ENCODE measurements at regions not wholly inside any gene's neighbourhood (a gene's known extent, or its start where the extent isn't known, plus 50 kb on each side); places are given as distances from the start of the nearest gene placed in this dataset.

GRCh38 chr13:58051807-58052375 is 420.3 kb downstream of the PCDH17 start:
- Histone ChIP-seq H3K9me2 (replicated peaks; ENCODE audit: control insufficient read depth, low read length) (no peaks in the 10 kb centered on the region), H3K27me3 (ENCODE audit: control insufficient read depth, low read length) (no peaks in the 10 kb centered on the region), H3K79me2 (ENCODE audit: control insufficient read depth, low read length) (no peaks in the 10 kb centered on the region), H3K4me2 (ENCODE audit: low read length) (no peak overlapping the region), H3K9me3 (ENCODE audit: control insufficient read depth, insufficient read depth, low read length) (no peaks in the 10 kb centered on the region), H3K4me1 (ENCODE audit: control insufficient read depth, low read length) (no peaks in the 10 kb centered on the region), H3K27ac (ENCODE audit: low read depth, low read length) (no peak overlapping the region), H3K4me3 (ENCODE audit: low read length) (no peak overlapping the region), H3F3A (ENCODE audit: control insufficient read depth, insufficient read depth) (no peaks in the 10 kb centered on the region), H4K20me1 (ENCODE audit: control insufficient read depth, insufficient read depth, low read depth, low read length) (no peaks in the 10 kb centered on the region), H3K36me3 (ENCODE audit: control insufficient read depth, low read length) (no peaks in the 10 kb centered on the region)
- TF ChIP-seq EZH2phosphoT487 (IDR thresholded peaks at IDR 0.05; ENCODE audit: borderline replicate concordance, low read length) (no peak), CTCF (IDR thresholded peaks at IDR 0.05; ENCODE audit: low read depth, low read length, poor library complexity, severe bottlenecking) (no peak)

- H3K27ac ChIP-seq (ENCODE audit: low read depth, low read length) = no peak overlapping the region
- no peaks in the 10 kb centered on the region for H3K27me3 ChIP-seq (ENCODE audit: control insufficient read depth, low read length)
- H3K4me2 ChIP-seq (ENCODE audit: low read length) = no peak overlapping the region
- no peaks in the 10 kb centered on the region for H3K9me2 ChIP-seq (replicated peaks; ENCODE audit: control insufficient read depth, low read length)
- H3K79me2 ChIP-seq (ENCODE audit: control insufficient read depth, low read length) = no peaks in the 10 kb centered on the region
- no peaks in the 10 kb centered on the region for H4K20me1 ChIP-seq (ENCODE audit: control insufficient read depth, insufficient read depth, low read depth, low read length)
- H3K9me3 ChIP-seq (ENCODE audit: control insufficient read depth, insufficient read depth, low read length) = no peaks in the 10 kb centered on the region
- H3K36me3 ChIP-seq (ENCODE audit: control insufficient read depth, low read length) = no peaks in the 10 kb centered on the region
- H3K4me1 ChIP-seq (ENCODE audit: control insufficient read depth, low read length) = no peaks in the 10 kb centered on the region
- TF ChIP-seq CTCF (IDR thresholded peaks at IDR 0.05; ENCODE audit: low read depth, low read length, poor library complexity, severe bottlenecking) = no peak
- TF ChIP-seq EZH2phosphoT487 (IDR thresholded peaks at IDR 0.05; ENCODE audit: borderline replicate concordance, low read length) = no peak
- no peaks in the 10 kb centered on the region for H3F3A ChIP-seq (ENCODE audit: control insufficient read depth, insufficient read depth)
- H3K4me3 ChIP-seq (ENCODE audit: low read length) = no peak overlapping the region
Measured at GRCh38 chr13:58056426-58056825, 424.9 kb downstream of the PCDH17 start.

- Histone ChIP-seq H3K4me3 (ENCODE audit: low read length) (no peak overlapping the region), H3F3A (ENCODE audit: control insufficient read depth, insufficient read depth) (no peaks in the 10 kb centered on the region), H3K4me2 (ENCODE audit: low read length) (no peak overlapping the region), H3K9me2 (replicated peaks; ENCODE audit: control insufficient read depth, low read length) (no peaks in the 10 kb centered on the region), H3K4me1 (ENCODE audit: control insufficient read depth, low read length) (no peaks in the 10 kb centered on the region), H3K36me3 (ENCODE audit: control insufficient read depth, low read length) (no peaks in the 10 kb centered on the region), H4K20me1 (ENCODE audit: control insufficient read depth, insufficient read depth, low read depth, low read length) (no peaks in the 10 kb centered on the region), H3K9me3 (ENCODE audit: control insufficient read depth, insufficient read depth, low read length) (no peaks in the 10 kb centered on the region), H3K27ac (ENCODE audit: low read depth, low read length) (no peak overlapping the region), H3K79me2 (ENCODE audit: control insufficient read depth, low read length) (no peaks in the 10 kb centered on the region), H3K27me3 (ENCODE audit: control insufficient read depth, low read length) (no peaks in the 10 kb centered on the region)
- TF ChIP-seq EZH2phosphoT487 (IDR thresholded peaks at IDR 0.05; ENCODE audit: borderline replicate concordance, low read length) (no peak), CTCF (IDR thresholded peaks at IDR 0.05; ENCODE audit: low read depth, low read length, poor library complexity, severe bottlenecking) (no peak)
Measured at GRCh38 chr13:58059624-58060023, 428.1 kb downstream of the PCDH17 start.

Data from DOHH2 (cell line).